NCI-H524 (cell line): ENCODE measurements at regions not wholly inside any gene's neighbourhood (a gene's known extent, or its start where the extent isn't known, plus 50 kb on each side); places are given as distances from the start of the nearest gene placed in this dataset.

Experiments
- DNase-seq, 2 experiments: peaks; one replicate each; lab custom pipeline; 2025; lab: John Stamatoyannopoulos, UW

DNA sequence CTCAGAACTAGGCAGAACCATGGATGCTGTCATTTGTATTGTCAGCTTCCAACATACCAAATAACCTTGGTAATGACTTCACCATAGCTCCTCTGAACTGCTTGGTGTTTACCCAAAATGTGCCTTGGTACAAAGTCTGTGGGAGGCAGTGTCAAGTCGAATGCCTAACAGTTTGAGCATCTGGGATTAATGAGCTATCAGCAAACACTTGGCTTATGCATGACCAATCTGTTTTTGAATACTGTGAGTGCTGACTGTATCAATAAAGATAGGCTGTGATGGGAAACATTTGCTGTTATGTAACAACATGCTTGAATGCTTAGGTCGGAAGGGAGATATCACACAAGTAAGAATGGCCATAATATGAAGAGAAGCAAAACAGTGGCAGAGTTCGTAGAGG is 455.4 kb downstream of the CMPK2 start:
- DNase-seq: peak in 1 of 2 experiments; percentile 10

DNA sequence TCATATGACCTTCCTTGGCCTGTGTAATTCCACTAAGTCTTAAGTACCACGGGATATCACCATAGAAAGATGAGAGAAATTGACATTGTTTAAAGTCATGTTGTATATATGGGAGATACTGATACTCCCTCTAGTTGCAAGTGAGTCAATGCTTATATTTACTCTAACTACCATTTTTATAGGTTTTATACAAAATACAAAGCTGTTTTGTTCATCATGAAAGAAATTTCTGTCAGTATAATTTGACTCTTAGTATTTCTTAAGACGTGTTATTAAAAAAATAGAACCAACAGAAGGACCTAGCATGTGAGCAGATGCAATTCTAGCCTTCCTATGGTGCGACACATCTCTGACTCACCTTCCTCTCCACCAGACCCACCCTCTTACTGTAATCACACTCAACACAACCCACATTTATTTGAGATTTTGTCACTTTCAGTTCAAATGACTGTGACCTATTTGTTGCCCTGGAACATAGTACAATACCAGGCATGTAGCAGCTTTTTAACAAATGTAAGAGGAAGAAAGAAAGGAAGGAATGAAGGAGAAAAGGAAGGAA is 453.1 kb downstream of the CMPK2 start:
- DNase-seq: no peak

DNA sequence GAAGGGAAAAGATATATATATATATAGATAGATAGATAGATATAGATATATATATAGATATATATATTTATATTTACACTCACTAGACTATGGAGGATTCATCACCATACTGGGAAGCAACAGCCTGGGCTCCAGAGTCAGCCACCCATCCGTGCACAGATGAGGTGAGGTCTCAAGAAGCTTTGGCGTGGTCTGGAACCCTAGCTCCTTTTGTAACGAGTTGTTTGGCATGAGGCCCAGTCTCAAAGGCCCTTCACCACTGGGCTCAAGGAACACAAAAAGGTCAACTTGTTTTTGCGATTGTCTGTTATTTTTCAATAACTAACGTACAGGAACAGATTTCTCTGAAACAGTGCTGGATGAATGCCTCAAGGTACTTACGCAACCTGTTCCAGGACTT is 448.7 kb downstream of the CMPK2 start:
- peak in 1 of 2 experiments; percentile 12 for DNase-seq

DNA sequence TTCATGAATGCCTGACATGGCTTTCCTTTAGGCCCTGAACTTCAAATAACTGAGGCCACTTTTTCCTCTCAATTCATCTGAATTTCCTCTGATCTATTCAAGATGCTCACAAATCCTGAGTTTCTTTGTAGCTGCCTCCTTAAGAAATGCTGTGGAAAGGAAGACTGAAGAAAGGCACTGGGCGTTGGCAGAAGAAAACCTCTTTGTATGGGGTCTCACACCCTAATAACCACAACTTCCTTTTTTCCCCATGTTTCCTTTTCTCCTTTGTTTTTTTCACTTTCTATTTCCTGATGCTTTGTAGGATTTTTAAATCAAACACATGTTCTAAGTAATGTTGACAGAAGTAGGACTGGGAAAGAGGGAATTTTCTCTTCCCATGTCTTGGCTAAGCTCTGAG is 447.4 kb downstream of the CMPK2 start:
- peak in 1 of 2 experiments; percentile 23 for DNase-seq

DNA sequence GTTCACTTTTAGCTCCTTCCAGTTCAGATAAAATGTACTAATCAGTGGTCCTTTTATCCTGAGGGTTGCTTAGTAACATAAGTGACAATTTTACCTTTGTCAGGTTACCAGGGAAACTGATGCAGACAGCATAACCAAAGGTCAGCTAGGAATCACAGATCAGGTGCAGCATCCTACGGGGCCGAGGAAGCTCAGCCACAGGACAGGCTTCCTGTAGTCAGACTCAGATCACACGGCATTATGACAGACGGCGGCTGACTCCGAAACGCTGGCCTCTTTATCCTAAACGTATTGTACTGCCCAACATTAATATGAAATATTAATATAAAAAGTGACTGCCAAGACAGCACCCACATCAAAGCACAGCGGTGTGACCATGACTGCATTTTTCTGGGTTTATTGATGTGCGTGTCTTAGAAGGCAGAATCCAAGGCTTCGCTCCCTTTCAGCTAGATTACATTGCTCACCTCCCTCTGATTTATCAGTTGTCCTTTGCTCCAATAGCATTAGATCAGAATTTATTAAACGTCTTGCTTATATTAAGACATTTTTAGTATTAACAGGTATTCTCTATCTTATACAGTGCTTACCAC is 444.5 kb downstream of the CMPK2 start:
- DNase-seq: no peak

DNA sequence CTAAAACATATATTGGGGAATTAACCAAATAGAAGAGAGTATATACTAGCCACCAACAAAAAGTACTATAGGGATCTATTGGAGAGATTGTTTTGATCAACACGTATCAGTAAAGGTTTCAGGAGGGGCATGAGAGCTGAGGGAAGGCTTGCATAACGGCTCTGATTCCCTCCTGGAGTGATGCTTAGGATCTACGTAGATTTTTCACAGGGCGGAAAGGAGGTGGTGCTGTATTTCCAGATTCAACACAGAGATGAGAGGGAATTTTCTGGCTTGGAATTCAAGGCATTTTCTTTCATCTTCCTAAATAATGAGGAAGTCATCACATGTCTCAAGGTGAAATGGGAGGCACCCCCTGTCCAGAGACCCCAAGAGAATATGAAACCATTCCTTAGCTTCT is 443.8 kb downstream of the CMPK2 start:
- no peak for DNase-seq

DNA sequence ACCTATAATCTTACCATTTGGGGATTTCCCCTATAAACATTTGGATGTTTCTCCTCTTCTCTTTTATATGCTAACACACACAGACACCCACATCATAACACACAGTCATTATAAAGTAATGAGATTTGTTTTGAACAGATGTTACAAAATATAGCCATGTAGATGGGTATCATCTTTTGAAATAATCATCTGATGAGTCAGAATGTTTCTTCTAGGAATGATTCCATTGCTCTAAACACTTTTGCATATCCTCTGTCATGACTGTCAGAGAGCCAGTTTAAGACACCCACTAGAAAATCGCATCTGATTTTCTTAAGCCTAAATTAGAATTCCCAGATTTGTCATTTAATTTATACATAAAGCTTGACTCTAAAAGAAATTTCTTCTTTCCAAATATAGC is 442.6 kb downstream of the CMPK2 start:
- peak in 1 of 2 experiments; percentile 19 for DNase-seq

DNA sequence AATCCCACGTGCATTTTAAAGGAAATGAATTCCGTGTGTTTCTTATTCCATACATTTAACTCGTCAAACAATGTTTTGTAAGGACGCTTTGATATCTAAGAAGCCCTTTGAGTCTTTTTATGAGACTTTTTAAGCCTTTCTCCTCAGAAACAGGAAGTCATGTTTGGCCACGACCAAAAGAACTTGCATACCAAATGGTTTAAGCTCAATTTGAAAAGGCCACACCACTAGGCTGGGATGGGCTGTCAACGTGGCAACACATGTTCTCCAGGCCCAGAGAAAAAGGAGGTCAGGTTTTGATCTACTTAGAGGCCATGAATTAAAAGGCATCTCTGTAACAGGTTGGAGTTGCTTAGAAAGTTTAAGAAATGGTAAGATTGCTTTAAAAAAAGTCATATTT is 441.8 kb downstream of the CMPK2 start:
- DNase-seq: no peak

DNA sequence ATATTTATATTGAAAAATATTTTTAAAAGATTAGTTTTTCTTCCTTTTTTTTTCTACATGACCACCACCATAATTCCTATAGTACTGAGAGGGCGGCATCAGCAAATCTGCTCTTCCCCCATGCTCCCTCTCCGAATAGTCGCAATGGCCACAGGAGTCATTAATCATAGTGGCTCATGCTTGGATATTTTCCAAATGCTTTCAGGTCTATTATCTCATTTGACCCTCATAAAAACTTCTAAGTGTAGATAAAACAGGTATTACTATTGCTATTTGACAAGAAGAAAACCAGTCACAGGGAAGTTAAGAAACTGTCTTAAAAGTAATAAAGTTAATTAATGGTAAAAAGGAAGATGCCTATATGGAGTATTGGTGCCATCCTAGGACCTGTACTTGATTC is 440.7 kb downstream of the CMPK2 start:
- no peak for DNase-seq

DNA sequence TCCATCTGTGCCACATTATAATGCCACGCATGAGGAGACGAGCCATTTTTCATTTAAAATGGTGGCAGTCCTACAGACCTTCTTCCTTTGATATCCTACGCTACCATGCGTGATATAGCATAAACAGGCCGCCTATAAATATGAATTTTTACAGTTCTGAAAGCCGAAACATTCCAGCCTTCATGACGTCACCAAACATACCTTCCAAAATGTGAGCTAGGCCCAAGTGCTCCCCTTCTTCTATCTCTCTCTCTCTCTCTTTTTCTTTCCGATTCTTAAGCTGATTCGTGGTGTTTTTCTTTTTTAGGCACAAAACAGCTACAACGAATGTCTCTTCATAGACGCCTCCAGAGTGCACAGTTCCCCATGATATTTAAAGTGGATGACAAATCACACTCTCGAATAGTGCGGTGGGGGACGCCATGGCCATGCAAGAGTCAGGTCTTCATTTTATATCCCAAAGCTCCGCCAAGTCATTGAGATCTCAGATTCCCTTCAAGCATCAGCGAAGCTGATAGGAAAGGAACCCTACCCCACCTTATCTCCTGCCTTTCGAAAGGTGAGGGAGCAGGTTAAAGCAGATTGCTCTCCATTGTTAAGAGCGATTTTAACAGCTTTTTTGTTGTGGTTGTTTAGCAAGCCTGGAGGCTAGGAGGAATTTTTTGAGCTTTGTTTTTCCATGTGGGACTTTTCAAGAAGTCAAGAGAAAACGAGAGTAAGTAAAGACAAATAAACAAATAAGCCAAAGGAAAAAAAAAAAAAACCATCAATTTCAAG is 436.3 kb downstream of the CMPK2 start:
- DNase-seq: no peak

DNA sequence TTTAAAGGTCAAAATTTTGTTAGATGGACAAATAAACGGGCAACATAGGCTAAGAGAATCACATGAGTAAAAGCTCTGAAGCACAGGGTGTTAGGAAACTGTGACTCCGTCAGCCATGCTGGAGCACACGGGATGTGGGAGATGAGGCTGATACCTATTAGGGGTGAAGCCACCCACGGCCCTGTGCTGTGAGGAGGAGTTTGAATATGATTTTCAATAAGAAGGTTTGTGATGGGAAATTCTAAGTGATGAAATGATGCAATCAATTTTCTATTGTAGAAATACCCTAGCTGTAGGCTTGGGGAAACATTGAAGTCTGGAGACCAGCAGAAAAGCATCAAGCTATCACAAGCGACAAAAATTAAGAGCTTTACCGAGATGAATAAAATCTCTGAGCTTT is 431.3 kb downstream of the CMPK2 start:
- no peak for DNase-seq

DNA sequence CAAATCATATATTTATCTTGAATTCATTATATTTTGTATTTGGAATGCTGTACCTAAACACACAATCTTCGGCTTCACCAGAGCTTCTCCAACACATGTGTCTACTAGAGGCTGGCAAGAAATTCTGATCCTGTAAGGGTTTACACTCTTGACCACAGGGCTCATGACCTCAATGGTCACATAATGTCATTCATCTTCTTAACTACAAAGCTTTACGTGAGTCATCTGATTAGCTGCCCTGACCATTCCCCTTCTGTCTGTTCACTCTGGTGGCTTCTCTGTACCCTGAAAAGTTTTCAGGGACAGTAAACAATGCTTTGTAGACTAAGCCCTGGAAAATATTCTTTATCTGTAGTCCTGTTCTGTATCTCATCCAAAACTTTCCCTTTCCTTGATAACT is 423.9 kb downstream of the CMPK2 start:
- DNase-seq: no peak

DNA sequence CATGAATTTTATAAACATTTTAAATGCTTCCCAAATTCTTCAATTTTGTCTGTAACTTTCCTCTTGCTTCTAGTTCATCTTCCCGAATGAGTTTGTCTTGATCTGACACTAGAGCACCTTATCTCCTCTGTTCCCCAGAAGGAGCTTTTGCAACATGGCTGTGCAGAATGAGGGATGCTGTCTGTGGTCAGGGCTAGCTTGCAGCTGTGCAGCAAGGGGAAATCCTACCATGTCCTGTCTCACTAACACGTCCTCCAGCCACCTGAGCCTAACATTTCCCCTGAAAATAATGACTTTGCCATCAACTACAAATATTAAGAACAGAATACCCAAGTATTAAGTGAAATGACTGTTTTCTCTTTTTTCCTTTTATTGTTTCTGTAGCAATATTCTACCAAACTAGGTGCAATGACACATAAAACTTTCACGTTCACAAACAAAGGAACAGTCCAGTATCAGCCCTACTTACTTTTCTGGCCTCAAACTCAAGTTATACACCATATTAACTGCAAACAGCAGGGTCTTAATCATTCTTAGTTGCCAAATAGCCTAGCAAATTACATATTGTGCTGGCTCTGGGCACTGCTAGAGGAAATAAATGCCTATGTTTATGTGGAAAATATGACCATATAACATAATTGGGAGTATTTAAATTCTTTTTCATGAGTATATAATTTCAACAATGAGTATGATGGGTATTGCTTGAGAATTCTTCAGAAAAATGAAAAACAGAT is 423.3 kb downstream of the CMPK2 start:
- no peak for DNase-seq

DNA sequence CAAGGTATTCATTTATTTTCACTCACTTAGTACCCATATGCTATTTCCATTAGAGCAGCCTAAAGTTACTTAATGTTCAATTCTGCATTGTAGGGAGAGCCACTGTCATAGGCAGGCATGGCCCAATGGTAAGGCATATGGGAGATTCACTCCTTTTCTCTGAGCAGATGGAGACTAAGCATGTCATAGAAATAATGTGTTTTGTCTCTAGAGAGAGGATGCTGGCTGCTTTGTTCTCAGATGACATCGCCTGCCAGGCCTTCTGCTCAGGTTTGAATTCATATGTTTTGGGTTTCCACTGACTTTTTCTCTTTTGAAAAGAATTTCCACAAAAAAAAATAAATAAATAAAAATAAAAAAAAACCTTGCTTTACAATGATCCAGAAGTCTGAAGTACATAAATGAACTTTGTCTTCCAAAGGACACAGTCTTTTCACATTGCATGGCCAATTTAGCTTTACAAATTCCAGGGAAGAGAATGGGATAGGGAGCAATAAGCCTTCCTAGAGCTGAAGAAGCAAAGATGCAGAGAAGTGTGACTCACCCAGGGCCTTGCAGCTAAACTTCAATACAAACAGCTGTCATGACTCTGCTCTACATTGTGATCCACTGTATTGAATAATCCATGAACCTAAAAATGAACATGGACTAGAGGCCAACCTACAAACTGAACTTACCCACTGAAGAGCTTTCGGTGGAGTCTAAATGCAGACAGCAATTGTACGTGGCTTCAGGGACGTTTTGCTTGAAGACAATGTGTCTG is 422.5 kb downstream of the CMPK2 start:
- DNase-seq: peak; percentile 48 to 90

DNA sequence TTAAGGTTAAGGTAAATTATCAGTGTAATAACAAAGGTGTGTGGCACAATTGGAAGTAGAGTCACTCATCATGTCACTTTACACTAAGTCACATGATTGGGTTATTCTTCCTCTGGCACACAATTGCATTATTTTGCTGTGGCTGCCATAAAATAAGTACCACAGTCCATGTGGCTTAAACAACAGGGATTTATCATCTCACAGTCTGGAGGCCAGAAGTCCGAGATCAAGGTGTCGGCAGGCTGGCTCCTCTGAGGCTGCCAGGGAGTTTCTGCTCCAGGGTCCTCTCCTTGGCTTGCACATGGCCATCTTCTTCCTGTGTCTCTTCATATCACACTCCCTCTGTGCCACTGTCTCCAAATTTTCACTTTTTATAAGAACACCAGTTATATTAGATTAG is 421.2 kb downstream of the CMPK2 start:
- no peak for DNase-seq

DNA sequence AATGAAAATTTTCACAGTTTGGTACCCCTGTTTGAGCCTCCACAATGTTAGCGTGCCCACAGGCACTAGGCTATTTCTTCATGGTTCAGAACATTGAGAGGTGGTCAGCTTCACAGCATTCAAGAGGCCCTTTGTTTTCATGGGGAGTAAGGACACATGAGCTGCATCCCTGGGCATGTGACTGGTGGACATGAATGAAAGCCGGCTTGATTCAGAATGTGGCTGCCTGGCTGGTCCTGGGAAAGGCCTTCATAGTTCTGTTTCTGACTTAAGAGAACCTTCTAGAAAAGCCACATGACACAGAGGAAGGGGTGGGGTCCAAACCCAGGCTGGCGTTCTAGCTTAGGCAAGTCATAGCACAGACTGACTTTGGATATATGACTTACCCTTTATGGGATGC is 420.6 kb downstream of the CMPK2 start:
- DNase-seq: no peak

DNA sequence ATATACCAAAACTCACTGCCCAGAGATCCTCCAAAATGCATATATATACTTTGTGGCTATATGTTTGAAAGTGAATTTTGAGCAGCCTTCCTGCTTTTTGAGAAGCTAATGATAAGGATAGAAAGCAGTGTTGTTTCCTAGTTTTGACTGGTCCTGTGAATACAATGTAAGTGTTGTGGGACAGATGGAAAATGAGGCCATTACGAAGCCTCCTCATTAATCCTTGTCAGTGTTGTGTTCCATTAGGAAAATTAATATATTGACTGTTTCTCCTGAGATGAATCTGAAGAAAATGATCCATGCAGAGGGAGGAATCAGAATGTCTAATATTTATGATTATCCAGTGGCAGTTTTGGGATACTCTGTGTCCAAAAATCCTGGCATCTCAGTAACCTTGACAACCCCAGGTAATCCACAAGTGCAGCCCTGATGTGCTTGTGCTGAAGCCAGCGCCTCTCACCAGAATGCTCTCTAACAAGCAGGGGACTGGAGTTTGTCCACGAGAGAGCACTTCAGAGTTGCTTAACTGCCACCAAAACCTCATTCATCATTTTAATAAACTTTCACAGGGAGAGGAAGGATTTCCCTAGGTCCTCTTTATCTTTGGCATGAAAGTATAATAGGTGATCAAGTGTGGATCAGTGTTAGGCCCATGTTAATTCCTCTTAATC is 418.6 kb downstream of the CMPK2 start:
- DNase-seq: peak; percentile 81 to 91

DNA sequence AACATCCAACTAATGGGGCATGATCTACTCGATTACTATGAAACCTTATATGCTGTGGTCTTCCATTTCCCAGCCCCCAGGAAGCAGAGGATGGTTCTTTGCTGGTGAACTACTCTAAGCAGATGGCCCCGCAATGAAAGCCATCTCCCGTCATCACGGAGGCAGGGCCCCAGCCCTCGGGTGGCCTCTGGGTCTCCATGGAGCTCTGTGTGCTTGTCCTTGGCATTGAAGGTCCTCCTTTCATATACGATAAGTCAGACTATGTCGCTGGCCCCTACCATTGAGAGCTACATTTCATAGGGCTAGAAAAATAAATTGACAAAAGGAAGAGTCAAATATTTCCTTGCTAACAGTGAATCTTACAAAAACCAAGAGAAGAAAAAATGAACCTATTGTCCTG is 416.8 kb downstream of the CMPK2 start:
- no peak for DNase-seq

DNA sequence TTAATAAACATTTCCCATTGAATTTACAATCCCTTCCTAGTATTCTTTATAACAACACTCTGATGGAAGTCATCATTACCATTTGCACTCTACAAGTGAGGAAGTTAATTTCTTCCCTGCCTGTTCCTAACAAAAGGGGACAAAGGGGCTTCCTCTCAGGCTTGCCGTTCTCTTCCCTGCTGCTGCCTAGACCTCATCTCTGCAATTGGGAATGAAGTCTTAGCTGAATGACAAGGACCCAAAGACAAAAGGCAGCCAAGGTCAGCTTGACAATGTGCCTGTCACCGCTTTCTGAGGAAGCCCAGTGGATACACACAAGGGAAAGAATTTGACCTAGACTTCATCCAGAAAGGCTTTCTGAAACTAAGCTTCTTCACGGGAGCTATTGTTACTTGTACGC is 416.4 kb downstream of the CMPK2 start:
- no peak for DNase-seq

DNA sequence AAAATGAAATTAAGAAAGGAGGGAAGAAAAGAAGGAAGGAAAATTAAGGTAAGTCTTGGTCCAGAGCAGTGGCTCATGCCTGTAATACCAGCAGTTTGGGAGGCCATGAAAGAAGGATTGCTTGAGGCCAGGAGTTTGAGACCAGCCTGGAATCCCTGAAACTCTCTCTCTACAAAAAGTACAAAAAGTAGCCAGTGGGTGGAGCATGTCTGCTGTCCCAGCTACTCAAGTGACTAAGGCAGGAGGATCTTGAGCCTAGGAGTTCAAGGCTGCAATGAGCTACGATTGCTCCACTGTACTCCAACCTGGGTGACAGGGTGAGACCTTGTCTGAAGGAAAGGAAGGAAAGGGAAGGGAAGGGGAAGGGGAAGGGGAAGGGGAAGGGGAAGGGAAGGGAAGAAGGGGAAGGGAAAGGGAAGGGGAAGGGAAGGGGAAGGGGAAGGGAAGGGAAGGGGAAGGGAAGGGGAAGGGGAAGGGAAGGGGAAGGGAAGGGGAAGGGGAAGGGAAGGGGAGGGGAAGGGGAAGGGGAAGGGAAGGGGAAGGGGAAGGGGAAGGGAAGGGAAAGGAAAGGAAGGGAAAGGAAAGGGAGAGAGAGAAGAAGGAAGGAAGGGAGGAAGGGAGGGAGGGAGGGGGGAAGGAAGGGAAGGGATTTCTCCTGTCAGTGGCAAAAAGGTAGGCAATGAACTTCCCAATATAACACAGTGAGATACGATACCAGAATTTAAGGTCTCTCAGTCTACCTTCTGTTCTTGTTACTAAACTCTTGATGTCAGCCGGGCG is 412.8 kb downstream of the CMPK2 start:
- peak in 1 of 2 experiments; percentile 9 for DNase-seq
